Stimulated activated CD4-positive, alpha-beta T cell treated with anti-CD3 and anti-CD28 coated beads, Interleukin-2, amount 100 ng/mL, for 48 hours (primary cell): ENCODE measurements at regions not wholly inside any gene's neighbourhood (a gene's known extent, or its start where the extent isn't known, plus 50 kb on each side); places are given as distances from the start of the nearest gene placed in this dataset.

Experiments
- DNase-seq, 2 donors: peaks; one replicate each; pipeline ENCODE4 v3.0.0-alpha.2; 2020

DNA sequence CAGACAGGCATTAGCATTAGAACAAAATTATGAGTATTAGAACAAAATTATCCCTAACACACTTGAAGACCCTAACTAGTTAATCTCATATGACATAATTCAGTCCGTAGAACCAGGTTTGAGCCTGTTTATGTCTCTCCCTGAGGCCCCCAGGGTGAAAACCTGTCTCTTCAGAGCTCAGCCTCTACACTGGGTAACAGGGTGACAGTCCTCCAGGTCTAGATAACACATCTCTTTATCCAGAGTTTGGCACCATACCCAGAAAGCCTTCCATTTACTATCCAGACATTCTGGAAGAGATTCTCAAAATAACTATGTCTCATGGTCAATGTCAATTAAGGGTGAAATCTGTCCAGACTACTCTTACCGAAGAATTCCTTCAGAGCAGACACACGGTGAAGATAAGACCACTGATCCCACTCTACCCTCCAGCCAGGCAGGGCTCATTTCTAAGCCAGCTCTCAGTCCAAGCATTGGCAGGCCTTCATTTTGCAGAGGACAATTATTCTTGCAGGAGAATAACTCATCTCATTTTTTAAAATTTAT, 1195.3 kb downstream of the EFNB2 start:
- no peak for DNase-seq

DNA sequence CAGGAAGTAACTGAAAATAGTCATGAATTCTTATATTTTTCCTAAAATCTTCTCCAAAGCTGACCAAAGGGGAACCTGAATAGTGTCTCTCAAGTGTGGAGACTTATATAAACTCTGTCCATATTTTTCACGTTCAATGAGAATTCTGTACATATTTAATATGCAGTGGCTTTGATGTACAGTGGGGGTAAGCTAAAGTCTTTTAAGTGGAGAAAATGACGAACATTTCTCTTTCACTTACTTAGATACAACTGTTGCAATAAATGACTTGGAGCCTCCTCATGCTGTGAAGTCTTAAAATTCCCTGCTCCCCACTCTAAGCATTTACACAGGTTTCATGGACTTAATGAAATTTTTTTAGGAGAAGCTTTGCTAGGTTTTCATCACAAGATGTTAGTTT, 1196.7 kb downstream of the EFNB2 start:
- DNase-seq, result no peak

DNA sequence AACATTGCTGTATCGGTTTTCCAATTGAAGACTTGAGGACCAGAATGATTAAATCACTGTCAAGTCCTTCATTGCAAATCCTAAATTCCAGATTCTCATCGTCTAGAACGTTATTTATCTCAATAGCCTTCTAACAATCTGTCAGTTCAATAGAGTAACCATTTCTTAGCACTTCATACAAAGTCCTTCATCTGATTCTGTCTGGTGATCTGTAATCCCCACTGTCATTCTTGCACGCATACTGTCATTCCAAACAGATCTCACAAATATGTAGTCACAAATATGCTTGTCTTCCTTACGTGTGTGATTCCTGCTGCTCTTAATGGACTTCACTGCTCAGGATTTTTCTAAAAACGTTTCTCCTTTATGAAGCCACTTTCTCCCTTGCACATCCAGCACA, 1197.5 kb downstream of the EFNB2 start:
- no peak for DNase-seq

DNA sequence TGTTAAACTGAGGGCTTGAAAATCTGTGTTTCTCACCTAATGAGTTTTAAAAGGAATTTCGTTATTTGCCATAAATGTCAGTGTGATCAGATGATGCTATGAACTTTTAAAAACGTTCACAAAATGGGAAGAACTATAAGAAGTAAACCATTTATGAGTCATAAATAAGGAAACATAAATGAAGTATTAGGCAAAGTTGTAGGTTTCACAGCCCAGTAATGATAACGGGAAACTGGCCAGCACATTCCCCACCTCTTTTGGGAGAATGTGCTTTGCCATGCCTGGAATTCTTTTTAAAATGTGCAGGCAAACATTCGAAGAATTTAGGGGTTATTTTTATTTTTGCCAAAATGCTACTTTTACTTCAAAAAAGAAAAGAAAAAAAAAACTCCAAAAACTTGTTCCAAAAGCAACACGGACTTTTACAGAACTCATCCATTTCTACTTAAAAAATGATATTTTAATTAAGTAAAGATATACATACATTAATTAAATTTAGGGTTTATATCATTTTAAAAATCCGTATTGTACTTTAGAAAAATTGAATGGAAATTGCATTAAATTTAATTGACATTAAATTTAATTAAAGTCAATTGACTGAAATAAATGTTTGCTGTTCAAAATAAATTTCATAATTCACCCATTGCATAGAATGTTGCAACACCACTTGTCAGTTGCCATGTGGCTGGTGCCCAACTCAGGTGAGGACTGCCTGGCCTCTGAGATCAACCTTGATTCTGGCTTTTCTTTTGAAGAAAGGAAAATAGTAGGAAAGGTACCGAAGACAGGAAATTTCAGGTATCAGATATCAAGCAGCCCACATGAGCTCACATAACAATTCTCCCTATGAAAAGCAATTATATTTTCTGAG, 1198.5 kb downstream of the EFNB2 start:
- DNase-seq, result no peak

DNA sequence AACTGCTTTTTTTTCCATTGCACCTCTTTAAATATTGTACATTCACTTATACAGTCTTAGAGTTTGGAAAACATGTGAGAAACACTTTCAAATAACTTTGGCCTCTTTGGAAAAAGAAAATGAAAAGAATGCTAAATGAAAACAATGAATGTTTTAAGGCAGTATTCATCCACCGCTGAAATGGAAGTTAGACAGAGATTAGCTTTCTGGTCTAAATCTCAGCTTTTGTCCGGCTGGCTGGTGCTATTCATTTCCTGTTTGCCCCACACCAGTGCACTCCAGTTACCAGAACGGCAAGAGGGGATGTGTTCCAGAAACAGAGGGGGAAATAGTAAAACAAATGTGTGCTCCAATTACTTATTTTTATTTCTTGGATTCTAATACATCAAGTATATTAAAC, 1201.3 kb downstream of the EFNB2 start:
- DNase-seq, result no peak

DNA sequence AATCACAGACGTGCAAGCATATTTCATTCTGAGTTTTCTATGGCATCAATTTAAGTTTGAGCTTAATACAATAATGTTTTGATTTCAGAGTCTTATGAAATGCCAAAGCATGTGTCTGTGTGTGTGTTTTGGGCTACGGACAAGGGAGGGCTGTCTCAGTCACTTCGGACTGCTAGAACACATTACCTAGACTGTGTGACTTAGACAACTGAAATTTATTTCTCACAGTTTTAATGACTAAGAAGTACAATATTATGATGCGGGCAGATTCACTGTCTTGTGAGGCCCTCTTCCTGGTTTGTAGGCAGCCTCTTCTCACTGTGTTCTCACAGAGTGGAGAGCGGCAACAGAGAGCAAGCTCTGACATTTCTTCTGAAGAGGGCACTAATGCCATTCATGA, 1202.0 kb downstream of the EFNB2 start:
- DNase-seq, result no peak

DNA sequence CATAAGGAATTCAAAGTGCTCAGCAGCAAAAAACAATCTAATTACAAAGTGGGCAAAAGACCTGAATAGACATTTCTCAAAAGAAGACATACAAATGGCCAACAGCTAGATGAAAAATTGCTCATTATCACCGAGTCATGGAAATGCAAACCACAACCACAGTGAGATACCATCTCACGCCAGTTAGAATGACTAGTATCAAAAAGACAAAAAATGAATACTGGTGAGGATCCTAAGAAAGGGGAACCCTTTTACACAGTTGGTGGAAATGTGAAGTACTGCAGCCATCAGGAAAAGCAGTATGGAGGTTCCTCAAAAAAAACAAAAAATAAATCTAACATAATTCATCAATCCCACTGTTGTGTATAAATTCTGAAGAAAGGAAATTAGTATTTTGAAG, 1206.1 kb downstream of the EFNB2 start:
- no peak for DNase-seq

DNA sequence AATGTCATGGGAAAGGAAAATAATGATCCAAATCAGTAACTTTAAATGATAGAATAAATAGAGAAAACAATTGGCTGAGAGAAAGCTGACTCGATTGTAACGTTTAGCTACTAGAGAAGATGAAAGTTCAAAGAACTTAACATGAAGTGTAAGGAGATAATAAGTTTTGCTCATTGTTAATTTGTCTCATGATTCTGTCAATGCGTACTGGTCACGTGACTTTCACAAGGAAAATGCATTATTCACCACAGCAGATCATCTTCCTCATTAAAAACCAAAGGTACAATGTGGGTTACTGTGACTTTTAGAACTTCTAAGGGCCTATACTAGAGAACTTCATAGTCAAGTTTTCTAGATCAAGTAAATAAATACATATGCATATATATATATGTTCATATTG, 1207.2 kb downstream of the EFNB2 start:
- no peak for DNase-seq

DNA sequence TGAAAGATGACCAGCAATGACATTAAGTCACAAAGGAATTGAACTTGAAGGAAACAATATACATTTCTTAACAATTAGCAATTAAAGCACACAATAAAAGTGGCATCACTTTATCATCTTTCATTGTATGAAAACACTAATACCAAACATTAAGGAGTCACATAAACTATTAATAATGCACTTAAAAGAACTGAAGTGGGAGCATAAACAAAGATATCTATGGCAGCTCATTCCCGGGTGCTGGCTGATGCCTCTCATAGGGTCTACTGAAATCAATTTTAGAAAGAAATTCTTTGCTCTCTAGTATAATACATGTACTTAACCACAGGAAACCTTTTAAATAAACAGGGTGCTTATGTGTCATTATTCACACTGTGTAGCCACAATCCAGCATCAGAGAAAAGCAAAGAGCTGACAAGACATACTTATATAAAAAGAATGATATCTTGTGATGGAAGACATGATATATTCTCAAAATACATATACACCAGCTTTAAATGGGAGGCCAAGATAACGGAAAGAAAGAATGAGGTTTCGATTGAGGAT, 1207.8 kb downstream of the EFNB2 start:
- no peak for DNase-seq

DNA sequence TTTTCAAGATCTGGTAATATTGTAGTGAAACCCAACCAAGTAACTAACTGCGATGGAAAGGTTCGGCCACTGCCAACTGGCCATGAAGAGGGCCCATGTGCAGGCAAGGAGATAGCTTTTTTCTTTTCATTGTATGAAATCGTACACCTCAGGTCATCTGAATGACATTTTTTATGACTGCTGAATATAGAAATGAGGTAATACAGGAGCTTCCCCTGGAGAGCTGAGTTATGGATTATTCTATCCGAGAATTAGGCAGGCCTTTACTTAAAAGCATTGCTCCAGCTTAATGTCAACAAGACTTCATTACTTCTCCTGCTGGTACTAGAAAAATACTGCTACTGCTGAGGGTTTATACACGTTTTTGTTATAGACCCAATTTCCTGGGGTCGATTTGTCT, 1215.6 kb downstream of the EFNB2 start:
- DNase-seq, result no peak

DNA sequence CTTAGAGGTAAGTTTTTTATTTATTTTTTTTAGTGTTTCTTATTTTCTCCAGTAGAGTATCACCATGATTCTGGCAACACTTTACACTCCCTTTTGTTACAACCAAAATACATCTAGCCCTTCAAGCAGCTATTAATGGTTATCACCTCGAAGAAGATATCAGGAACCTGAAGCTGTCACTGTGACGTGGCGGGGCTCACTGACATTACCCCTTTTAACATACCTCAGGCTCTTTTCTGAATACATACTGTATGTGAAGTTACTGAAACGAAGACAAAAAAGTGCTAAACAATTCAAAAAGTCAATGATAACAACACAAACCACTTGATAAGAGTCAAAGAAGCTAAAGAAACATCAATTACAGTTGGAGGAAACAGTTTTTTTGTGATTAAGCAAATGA, 1218.7 kb downstream of the EFNB2 start:
- no peak for DNase-seq

DNA sequence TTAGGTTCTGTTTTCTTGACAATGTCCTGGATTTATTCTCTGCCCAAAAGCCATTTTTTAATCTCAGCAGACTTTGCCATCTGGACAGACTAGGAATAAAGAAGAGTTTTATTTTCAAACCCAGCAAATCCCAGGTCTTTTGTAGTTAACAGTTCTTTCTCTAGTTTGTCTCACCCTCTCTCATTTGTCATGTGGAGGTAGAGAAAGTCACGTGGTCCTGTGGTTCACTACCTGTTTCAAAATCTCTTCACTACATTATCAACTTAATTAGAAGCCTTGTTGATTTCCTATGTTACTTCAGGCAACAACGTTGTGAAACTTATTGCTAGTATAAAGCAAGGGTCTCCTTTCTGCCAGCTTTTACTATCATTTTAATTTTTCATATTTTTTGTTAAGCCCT, 1222.6 kb downstream of the EFNB2 start:
- no peak for DNase-seq

DNA sequence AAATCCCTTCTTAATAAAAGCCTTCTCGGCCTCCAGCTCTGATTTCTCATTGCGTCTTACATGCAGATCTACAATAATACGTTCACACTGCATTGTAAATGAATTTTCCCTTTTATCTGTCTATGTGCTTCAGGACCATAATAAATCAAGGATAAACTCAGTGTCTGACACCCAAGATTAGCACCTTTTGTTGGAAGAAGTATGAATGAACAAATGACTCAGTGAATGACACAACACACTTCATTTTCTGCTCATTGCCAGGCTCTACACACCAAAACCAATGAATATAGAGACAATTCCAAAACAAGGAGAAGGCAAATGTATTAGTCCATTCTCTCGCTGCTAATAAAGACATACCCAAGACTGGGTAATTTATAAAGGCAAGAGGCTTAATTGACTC, 1224.4 kb downstream of the EFNB2 start:
- no peak for DNase-seq

DNA sequence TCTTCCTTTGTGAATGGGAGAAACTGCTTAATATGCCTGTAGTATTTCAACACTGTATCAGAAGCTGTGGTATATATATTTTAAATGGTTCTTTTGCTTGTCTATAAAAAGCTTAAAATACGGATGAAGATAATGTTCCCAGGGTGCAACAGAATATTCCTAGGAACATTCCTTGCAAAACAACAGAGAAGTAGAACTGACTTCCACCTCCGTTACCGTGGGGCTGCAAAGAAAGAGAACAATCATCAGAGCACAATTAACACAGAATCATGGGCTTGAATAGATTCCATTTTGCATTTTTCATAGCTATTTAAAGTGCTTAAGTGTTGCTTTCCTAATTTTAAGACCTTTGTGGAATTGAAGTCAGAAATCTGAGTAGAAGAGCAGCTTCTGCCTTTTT, 1227.7 kb downstream of the EFNB2 start:
- DNase-seq, result no peak

DNA sequence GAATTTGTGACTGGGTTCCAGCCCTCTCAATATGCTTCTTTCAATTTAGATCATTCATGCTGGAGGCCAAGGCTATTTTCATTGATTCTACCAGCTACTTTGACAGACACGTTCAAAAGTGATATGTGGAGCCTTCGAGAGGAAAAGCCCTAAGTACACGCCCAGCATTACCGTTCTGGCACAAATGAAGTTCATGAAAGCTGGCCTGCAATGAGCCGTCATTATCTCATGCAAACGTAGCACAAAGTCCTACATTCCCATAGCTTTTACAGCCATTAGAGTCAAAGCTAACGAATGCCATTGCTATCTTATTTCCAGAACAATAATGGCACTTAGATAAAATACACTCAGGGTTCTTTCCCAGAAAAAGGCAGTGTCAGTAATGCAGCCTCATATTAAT, 1237.6 kb downstream of the EFNB2 start:
- DNase-seq, result no peak

DNA sequence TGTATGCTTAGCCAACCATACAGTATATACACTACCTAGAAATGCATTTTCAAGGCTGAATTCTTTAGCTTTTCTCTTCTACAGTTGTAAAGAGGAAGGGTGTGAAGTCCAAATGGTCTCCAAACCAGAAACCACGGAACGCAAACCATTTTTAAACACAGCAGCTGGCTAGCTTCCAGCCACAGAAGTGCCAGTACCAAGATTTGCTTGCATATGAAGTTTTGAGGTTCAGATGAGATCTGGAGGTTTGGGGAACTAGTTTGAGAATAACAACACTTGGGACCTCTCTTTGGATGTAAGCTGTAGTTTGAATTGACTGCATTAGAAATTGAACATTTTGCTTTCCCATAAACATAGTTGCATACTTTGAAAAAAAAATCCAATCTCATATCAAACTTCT, 1243.5 kb downstream of the EFNB2 start:
- no peak for DNase-seq

DNA sequence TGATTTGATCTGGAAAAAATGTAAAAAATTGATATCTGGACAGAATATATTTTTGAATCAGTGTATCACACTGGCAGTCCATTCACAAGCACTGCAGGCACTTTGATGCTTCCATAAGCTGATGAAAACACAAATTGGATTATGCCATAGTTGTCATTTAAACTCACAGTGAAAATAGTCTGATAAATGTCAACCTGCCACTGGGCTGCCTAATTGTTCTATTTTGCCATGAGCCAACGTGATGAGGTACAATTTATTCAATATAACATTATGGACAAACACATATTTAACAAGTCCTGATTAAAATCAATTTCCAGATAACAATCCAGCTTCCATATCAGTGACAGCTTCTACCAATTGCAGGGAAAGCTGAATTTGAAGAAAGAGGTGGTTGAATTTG, 1244.9 kb downstream of the EFNB2 start:
- DNase-seq, result no peak

DNA sequence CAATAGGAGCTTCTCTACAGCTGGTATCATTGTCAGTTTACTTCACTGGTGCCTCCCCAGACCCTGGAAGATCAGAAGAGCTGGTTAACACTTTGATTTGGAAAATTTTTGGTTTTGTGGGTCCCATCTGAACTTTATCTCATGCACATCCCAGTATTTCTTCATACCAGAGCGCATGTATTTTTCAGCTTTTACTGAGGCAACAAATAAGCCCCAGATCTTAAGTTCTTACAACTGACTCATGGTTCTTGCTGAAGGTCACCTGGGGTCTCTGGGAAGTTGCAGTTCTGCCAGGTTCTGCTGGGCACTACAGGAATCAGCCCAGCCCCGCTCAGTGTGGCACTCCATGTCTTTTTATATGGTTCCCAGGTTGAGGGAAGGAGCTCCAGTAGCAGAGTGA, 1249.9 kb downstream of the EFNB2 start:
- no peak for DNase-seq

DNA sequence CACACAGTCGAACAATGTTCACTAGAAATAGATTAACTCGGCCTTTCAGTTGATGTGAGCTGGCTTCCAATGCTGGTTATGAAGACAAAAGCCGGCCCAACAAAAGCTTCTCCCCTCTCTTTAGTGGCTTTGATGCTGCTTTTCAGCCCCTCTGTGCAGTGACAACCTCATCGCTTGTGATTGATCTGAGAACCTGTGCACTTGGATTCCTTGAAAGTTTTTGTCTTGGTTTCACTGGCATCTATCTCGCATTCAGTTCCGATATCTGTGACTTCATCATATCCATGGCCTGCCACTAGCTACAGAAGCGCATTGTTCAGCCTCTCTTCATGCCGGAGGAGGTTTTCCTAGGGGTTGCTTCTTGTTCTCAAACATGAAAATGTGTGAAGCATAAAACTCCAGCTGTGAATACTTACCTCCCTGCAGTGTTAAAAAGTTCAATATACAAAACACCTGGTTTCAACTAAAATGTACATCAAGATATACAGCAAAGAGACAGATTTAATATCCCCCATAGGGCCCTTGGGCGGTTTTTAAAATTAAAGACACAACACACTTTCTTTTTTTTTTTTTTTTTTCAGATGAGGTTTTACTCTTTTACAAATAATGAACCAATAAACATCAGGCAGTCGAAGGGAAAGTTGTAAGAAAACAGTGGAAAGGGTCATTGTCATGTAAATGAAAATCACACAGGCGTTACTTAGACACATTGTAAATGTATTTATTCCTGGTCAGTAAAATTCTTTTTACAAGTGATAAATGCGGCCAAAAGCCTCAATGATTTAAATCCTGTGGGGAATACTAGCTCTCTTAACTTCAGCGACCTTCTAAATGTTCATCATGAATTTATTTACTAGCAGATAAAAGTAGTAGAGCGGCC, 1252.8 kb downstream of the EFNB2 start:
- no peak for DNase-seq

DNA sequence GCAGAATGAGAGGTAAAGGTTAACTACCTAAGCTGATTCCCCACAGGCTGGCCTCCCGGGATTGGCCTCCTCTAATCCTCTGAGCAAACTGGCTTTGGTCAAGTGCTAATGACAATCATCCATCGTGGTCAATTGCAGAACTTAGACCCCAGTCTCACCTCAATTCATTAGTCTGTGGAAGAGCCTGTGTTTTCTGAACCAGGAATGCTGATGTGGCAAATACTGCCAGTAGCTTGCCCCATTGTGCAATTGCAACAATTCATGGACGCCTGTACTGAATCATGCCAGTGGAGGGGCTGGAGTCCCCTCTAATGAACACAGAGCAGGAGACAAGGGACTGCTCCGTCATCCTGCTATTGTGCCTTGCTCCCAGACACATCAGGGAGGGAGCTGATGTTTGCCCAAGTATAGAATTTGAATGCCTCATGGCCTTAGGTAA, 1256.5 kb downstream of the EFNB2 start:
- DNase-seq, result no peak

DNA sequence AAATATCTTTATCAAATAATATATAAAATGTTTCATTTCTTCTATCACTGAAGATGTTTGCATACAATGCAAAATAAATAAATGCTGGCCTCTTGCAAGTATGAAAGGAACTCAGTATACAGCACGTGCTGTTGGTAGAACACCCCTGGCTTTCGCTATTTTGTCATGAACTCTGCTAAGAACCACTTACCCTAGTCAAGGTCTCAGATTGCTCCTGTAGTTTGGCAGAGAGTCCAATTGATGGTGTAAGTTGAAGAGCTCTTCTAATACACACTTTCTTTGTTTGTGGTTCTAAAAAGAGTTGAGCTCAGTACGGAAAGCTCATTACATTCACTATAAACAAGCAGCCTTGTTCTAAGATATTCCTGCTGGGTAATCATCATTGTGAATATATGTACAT, 1258.9 kb downstream of the EFNB2 start:
- no peak for DNase-seq

DNA sequence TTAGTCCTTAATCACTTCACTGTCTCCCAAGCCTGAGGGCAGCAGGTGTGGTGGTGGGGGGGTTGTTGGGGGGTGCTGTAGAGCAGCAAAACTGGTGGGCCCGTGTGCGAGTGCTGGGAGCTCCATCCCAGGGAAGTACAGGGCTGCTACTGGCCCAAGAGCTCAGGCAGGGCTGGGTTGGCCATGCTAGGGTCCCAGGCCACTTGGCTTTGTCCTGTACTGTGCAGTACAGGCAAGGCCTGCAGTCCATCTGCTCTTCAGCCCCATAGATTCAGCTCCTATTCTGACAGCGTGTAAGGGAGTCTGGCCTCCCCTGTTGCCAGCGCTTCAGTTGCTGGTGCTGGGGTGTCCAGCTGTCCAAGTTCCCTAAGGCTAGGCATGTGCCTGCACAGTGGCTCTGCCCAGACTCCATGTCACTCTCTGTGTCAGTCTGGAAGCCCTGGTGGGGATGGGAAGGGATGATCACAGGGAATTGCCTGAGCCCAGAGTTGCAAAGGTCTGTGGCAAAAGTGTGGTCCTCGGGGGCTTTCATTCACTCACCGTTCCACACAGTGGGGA, 1261.7 kb downstream of the EFNB2 start:
- no peak for DNase-seq
